Sigmoid colon (tissue), 6 donors: ENCODE measurements at regions not wholly inside any gene's neighbourhood (a gene's known extent, or its start where the extent isn't known, plus 50 kb on each side); places are given as distances from the start of the nearest gene placed in this dataset.
"Not testable (repeated sequence)": the region's sequence is repeated elsewhere in the genome, so short reads cannot be mapped to it uniquely, and the experiment has no call there.

Experiments used
- DNase-seq: peaks from one replicate; pipeline ENCODE4 v3.0.0-alpha.2; 2019
- H3K27ac ChIP-seq, 4 donors: fragments of 200-600 bp; sonication (generic); one replicate each; pipeline ENCODE4 v1.5.1; 2016 to 2019; ENCODE audit warnings: mild to moderate bottlenecking in 1 of 4
- H3K27me3 ChIP-seq, 3 donors: fragments of 200-600 bp; sonication (generic); one replicate each; pipeline ENCODE4 v1.5.1; 2019; ENCODE audit warnings: mild to moderate bottlenecking in 1 of 3
- H3K36me3 ChIP-seq, 4 donors: fragments of 200-600 bp; sonication (generic); one replicate each; pipeline ENCODE4 v1.5.1; 2016 to 2019
- H3K4me1 ChIP-seq, 4 donors: fragments of 200-600 bp; sonication (generic); one replicate each; pipeline ENCODE4 v1.5.1; 2017 to 2019
- H3K4me3 ChIP-seq, 4 donors: fragments of 200-600 bp; sonication (generic); one replicate each; pipeline ENCODE4 v1.5.1; 2017 to 2019; ENCODE audit warnings: mild to moderate bottlenecking in 2 of 4, moderate library complexity in 1 of 4
- H3K9me3 ChIP-seq, 4 donors: fragments of 200-600 bp in 3 of 4; sonication (generic) in 3 of 4; one replicate each; pipeline versions ENCODE4 v1.5.1 to v1.6.1; 2013 to 2019
- EP300 ChIP-seq, 4 donors: sonication (generic); formaldehyde crosslinking; IDR thresholded peaks; one replicate each; pipeline ENCODE4 v1.6.1; 2017; ENCODE audit warnings: antibody characterized with exemption in 4 of 4
- POLR2A ChIP-seq, 2 donors: fragments of 450-650 bp; IDR thresholded peaks; one replicate each; pipeline ENCODE4 v1.6.1; 2016; ENCODE audit warnings: antibody characterized with exemption in 2 of 2, mild to moderate bottlenecking in 2 of 2, moderate library complexity in 2 of 2
- POLR2AphosphoS5 ChIP-seq, 4 donors: sonication (generic); formaldehyde crosslinking; IDR thresholded peaks; one replicate each; pipeline ENCODE4 v1.6.1; 2017; ENCODE audit warnings: antibody characterized with exemption in 4 of 4
- WGBS, 2 donors: extraction: QIAGEN DNeasy Blood & Tissue Kit; methylation state at CpG; one replicate each; pipeline ENCODE4 v1.1.7; 2013; 5-methylcytosine and 5-hydroxymethylcytosine counted together
- intact Hi-C: fragments of 100-400 bp; cut with DNase I; formaldehyde crosslinking; loops from one replicate; pipeline ENCODE4 v1.15.1; 2023
- TF ChIP-seq, protein P1 (sequence below), 4 experiments: fragments of 450-650 bp in 3 of 4; fragments of 200-600 bp in 1 of 4; IDR thresholded peaks; one replicate each; pipeline ENCODE4 v1.5.1; 2016 to 2019; ENCODE audit warnings: antibody characterized with exemption in 4 of 4, mild to moderate bottlenecking in 3 of 4, moderate library complexity in 2 of 4
- donor health status: healthy with polysubstance abuse.
- donor health status: healthy.

DNA sequence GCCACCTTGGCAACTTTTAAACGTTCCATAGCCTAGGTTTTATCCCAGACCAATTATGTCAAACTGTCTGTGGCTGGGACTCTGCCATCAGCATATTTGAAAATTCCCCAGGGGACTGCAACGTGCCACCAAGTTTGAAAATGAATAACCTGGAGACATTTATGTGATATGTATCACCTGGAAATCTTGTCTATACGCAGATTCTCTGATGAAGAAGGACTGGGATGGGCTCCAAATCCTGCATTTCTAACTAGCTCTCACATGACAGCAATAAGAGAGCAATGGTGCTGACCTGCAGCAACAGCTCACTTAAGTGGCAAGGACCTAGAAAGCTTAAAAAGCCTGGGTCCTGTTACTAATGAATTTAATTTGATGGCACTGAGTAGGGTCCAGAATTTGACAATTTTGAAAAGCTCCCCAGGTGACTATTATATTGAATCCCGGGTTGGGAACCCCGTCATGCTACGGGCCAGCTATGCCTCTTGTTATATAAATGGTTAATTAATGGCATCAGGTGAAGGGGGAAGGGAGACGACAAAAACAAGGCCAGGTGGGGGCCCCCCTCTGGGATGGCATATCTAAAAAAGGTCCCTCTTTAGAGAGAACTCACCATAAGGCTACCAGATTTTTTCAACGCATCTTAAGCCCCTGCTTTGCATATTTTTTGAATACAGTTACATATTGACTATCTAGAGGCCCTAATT, 213.7 kb downstream of the ZIC5 start:
- intact Hi-C loops, result no loop called here
- H3K9me3 ChIP-seq, result peaks cover 0 to 3% (median 0%) of the 10 kb centered on the region in 4 donors

DNA sequence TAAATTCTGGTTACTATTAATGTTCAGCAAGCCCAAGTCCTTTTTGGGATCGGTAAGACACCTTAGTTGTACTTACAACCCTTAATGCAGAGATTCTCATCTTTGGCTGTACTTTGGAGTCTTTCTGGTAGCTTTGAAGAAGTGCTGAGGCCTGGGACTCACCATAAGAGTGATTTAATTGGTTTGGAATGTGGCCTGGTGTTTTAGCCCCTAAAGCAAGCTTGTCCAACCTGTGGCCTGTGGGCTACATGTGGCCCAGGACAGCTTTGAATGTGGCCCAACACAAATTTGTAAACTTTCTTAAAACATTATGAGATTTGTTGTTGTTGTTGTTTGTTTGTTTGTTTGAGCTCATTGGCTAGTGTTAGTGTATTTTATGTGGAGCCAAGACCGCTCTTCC, 215.3 kb downstream of the ZIC5 start:
- Histone ChIP-seq H3K9me3 (peaks cover 0 to 3% (median 0%) of the 10 kb centered on the region in 4 donors), H3K27me3 (no peaks in the 10 kb centered on the region), H3K4me1 (no peaks in the 10 kb centered on the region), H3K4me3 (no peak overlapping the region), H3K27ac (no peak overlapping the region), H3K36me3 (no peaks in the 10 kb centered on the region)
- intact Hi-C loops, result no loop called here
- no peak for DNase-seq
- TF ChIP-seq, protein P1, sequence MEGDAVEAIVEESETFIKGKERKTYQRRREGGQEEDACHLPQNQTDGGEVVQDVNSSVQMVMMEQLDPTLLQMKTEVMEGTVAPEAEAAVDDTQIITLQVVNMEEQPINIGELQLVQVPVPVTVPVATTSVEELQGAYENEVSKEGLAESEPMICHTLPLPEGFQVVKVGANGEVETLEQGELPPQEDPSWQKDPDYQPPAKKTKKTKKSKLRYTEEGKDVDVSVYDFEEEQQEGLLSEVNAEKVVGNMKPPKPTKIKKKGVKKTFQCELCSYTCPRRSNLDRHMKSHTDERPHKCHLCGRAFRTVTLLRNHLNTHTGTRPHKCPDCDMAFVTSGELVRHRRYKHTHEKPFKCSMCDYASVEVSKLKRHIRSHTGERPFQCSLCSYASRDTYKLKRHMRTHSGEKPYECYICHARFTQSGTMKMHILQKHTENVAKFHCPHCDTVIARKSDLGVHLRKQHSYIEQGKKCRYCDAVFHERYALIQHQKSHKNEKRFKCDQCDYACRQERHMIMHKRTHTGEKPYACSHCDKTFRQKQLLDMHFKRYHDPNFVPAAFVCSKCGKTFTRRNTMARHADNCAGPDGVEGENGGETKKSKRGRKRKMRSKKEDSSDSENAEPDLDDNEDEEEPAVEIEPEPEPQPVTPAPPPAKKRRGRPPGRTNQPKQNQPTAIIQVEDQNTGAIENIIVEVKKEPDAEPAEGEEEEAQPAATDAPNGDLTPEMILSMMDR (IDR thresholded peaks at IDR 0.05), result no peak
- TF ChIP-seq POLR2A (IDR thresholded peaks at IDR 0.05), result no peak
- no peak for TF ChIP-seq EP300 (IDR thresholded peaks at IDR 0.05)
- TF ChIP-seq POLR2AphosphoS5 (IDR thresholded peaks at IDR 0.05), result no peak
- 94 to 95% methylated on average over 2 of the region's 2 CpGs for WGBS, 2 donors

More for the DNA sequence above, 213.7 kb downstream of the ZIC5 start:
- Histone ChIP-seq H3K4me1 (no peaks in the 10 kb centered on the region), H3K36me3 (no peaks in the 10 kb centered on the region), H3K27ac (no peak overlapping the region), H3K4me3 (no peak overlapping the region), H3K27me3 (no peaks in the 10 kb centered on the region)
- 89 to 91% methylated on average over 8 of the region's 8 CpGs for WGBS, 2 donors
- DNase-seq, result no peak
- TF ChIP-seq POLR2A (IDR thresholded peaks at IDR 0.05), result no peak
- TF ChIP-seq POLR2AphosphoS5 (IDR thresholded peaks at IDR 0.05), result no peak
- TF ChIP-seq, protein P1 (IDR thresholded peaks at IDR 0.05), result no peak

GRCh38 chr13:99754750-99755149, 216.8 kb downstream of the ZIC5 start:
- H3K27ac ChIP-seq, DNase-seq, H3K4me3 ChIP-seq, H3K9me3 ChIP-seq, H3K36me3 ChIP-seq, H3K27me3 ChIP-seq, H3K4me1 ChIP-seq, intact Hi-C loops: not testable (repeated sequence)
- 90 to 92% methylated on average over 18 of the region's 18 CpGs for WGBS, 2 donors

DNA sequence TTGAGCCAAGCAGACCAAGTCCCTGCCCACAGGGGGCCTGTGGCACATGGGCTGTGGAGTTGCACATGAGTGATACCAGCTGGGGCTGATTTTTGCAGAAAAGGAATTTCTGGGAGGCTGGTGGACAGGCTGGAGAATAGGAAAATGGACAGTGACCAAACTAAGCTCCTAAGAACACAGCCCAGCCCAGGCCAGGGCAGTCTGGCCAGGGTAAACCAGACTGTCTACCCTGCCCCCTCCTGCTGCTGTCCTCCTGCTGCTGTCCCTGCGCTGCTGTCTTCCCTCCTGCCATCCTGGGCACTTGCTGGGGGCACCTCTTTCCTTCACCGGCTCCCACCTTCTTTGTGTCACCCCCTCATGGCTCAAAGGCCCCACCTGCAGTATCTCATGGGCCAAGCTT, 219.2 kb downstream of the ZIC5 start:
- Histone ChIP-seq H3K4me3 (no peak overlapping the region), H3K27me3 (no peaks in the 10 kb centered on the region), H3K4me1 (no peaks in the 10 kb centered on the region), H3K36me3 (no peaks in the 10 kb centered on the region), H3K27ac (no peak overlapping the region), H3K9me3 (no peaks in the 10 kb centered on the region)
- WGBS, 2 donors, result 83 to 88% methylated on average over 2 of the region's 2 CpGs
- intact Hi-C loops, result no loop called here
- no peak for DNase-seq
- TF ChIP-seq, protein P1 (IDR thresholded peaks at IDR 0.05), result no peak
- no peak for TF ChIP-seq POLR2A (IDR thresholded peaks at IDR 0.05)
- TF ChIP-seq POLR2AphosphoS5 (IDR thresholded peaks at IDR 0.05), result no peak
- TF ChIP-seq EP300 (IDR thresholded peaks at IDR 0.05), result no peak

- no peak overlapping the region for H3K4me3 ChIP-seq
- no peaks in the 10 kb centered on the region for H3K9me3 ChIP-seq
- H3K27me3 ChIP-seq, result no peaks in the 10 kb centered on the region
- TF ChIP-seq, protein P1 (IDR thresholded peaks at IDR 0.05), result no peak
- no peak for TF ChIP-seq POLR2AphosphoS5 (IDR thresholded peaks at IDR 0.05)
- no peak for TF ChIP-seq POLR2A (IDR thresholded peaks at IDR 0.05)
- TF ChIP-seq EP300 (IDR thresholded peaks at IDR 0.05), result no peak
- intact Hi-C loops, result no loop called here
- H3K36me3 ChIP-seq, result no peaks in the 10 kb centered on the region
- DNase-seq, result no peak
- no peak overlapping the region for H3K27ac ChIP-seq
- H3K4me1 ChIP-seq, result no peaks in the 10 kb centered on the region
- WGBS, 2 donors, result 18 to 64% methylated on average over 10 of the region's 10 CpGs
These were observed 219.9 kb downstream of the ZIC5 start for GRCh38 chr13:99751517-99752199.
